GM23338 (cell line): ENCODE measurements at regions not wholly inside any gene's neighbourhood (a gene's known extent, or its start where the extent isn't known, plus 50 kb on each side); places are given as distances from the start of the nearest gene placed in this dataset.
"Not testable (repeated sequence)": the region's sequence is repeated elsewhere in the genome, so short reads cannot be mapped to it uniquely, and the experiment has no call there.

Experiments
- CREB1 ChIP-seq: fragments of 250-450 bp; sonication (Bioruptor Pico); IDR thresholded peaks from 2 replicates; pipeline ENCODE4 v1.5.0; 2020; ENCODE audit warnings: low read depth, mild to moderate bottlenecking, moderate library complexity
- CTCF ChIP-seq, 2 experiments: fragments of 200-600 bp in 1 of 2; sonication (generic) in 1 of 2; conservative IDR thresholded peaks; 2 replicates each; pipeline versions ENCODE4 v1.5.1 to v1.6.1; 2016 to 2017; ENCODE audit warnings: antibody characterized with exemption in 2 of 2, low read depth in 2 of 2, mild to moderate bottlenecking in 2 of 2, moderate library complexity in 1 of 2
- EZH2 ChIP-seq: fragments of 200-600 bp; sonication (generic); IDR thresholded peaks from one replicate; pipeline ENCODE4 v1.8.0; 2017; ENCODE audit warnings: antibody characterized with exemption, mild to moderate bottlenecking, low read depth; ENCODE audit not compliant: unreplicated experiment
- EZH2phosphoT487 ChIP-seq: fragments of 200-600 bp; sonication (generic); IDR thresholded peaks from one replicate; pipeline ENCODE4 v1.8.1; 2018; ENCODE audit warnings: antibody characterized with exemption; ENCODE audit not compliant: unreplicated experiment
- JUNB ChIP-seq: IDR thresholded peaks from one replicate; pipeline ENCODE4 v1.6.1; 2016; ENCODE audit warnings: antibody characterized with exemption; ENCODE audit not compliant: unreplicated experiment
- POLR2AphosphoS5 ChIP-seq: IDR thresholded peaks from 2 replicates; pipeline ENCODE4 v1.6.1; 2016; ENCODE audit warnings: antibody characterized with exemption, low read depth
- ZNF331 ChIP-seq: fragments of 250-450 bp; sonication (Bioruptor Pico); IDR thresholded peaks from 2 replicates; pipeline ENCODE4 v1.5.0; 2020; ENCODE audit warnings: low read depth, mild to moderate bottlenecking, moderate library complexity
- TF ChIP-seq, protein P1 (sequence below): IDR thresholded peaks from one replicate; pipeline ENCODE4 v1.6.1; 2018; ENCODE audit warnings: antibody characterized with exemption; ENCODE audit not compliant: unreplicated experiment

DNA sequence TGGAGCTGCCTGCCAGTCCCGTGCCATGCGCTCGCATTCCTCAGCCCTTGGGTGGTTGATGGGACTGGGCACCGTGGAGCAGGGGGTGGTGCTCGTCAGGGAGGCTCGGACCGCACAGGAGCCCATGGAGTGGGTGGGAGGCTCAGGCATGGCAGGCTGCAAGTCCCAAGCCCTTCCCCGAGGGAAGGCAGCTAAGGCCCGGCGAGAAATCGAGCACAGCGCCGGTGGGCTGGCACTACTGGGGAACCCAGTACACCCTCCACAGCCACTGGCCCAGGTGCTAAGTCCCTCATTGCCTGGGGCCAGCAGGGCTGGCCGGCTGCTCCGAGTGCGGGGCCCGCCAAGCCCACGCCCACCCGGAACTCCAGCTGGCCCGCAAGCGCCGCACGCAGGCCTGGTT is 118.2 kb upstream of the TOP1 start:
- not testable (repeated sequence) for TF ChIP-seq CTCF (conservative IDR thresholded peaks at IDR 0.05; ENCODE audit: low read depth in 2 of 2); EZH2; POLR2AphosphoS5; CREB1 (CRISPR knock-in tag); EZH2phosphoT487; ZNF331 (CRISPR knock-in tag); JUNB
- TF ChIP-seq, protein P1, sequence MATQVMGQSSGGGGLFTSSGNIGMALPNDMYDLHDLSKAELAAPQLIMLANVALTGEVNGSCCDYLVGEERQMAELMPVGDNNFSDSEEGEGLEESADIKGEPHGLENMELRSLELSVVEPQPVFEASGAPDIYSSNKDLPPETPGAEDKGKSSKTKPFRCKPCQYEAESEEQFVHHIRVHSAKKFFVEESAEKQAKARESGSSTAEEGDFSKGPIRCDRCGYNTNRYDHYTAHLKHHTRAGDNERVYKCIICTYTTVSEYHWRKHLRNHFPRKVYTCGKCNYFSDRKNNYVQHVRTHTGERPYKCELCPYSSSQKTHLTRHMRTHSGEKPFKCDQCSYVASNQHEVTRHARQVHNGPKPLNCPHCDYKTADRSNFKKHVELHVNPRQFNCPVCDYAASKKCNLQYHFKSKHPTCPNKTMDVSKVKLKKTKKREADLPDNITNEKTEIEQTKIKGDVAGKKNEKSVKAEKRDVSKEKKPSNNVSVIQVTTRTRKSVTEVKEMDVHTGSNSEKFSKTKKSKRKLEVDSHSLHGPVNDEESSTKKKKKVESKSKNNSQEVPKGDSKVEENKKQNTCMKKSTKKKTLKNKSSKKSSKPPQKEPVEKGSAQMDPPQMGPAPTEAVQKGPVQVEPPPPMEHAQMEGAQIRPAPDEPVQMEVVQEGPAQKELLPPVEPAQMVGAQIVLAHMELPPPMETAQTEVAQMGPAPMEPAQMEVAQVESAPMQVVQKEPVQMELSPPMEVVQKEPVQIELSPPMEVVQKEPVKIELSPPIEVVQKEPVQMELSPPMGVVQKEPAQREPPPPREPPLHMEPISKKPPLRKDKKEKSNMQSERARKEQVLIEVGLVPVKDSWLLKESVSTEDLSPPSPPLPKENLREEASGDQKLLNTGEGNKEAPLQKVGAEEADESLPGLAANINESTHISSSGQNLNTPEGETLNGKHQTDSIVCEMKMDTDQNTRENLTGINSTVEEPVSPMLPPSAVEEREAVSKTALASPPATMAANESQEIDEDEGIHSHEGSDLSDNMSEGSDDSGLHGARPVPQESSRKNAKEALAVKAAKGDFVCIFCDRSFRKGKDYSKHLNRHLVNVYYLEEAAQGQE, result not testable (repeated sequence)
